GM19023 (cell line): ENCODE measurements at regions not wholly inside any gene's neighbourhood (a gene's known extent, or its start where the extent isn't known, plus 50 kb on each side); places are given as distances from the start of the nearest gene placed in this dataset.

Experiments used
- ATAC-seq: cut with Tn5 transposase; IDR thresholded peaks from one replicate; pipeline ENCODE4 v1.9.1; 2021; ENCODE audit warnings: mild to moderate bottlenecking, moderate library complexity; ENCODE audit not compliant: unreplicated experiment

GRCh38 chr2:18427762-18428161 is 132.7 kb downstream of the RDH14 start:
- ATAC-seq, result no peak

- no peak for ATAC-seq
These were observed 134.3 kb downstream of the RDH14 start for GRCh38 chr2:18426174-18426573.

- no peak for ATAC-seq
These were observed 135.2 kb downstream of the RDH14 start for GRCh38 chr2:18425210-18425703.

GRCh38 chr2:18423636-18424035 is 136.8 kb downstream of the RDH14 start:
- ATAC-seq, result no peak

- ATAC-seq, result no peak
These were observed 137.9 kb downstream of the RDH14 start for GRCh38 chr2:18422432-18423165.

- no peak for ATAC-seq
These were observed 146.6 kb downstream of the RDH14 start for GRCh38 chr2:18413676-18414396.

- ATAC-seq, result no peak
These were observed 147.3 kb downstream of the RDH14 start for GRCh38 chr2:18412980-18413675.

GRCh38 chr2:18411626-18412025 is 148.8 kb downstream of the RDH14 start:
- ATAC-seq, result no peak

GRCh38 chr2:18410543-18410942 is 149.9 kb downstream of the RDH14 start:
- no peak for ATAC-seq

GRCh38 chr2:18408638-18409037 is 151.8 kb downstream of the RDH14 start:
- ATAC-seq, result no peak

GRCh38 chr2:18406219-18406618 is 154.2 kb downstream of the RDH14 start:
- no peak for ATAC-seq

GRCh38 chr2:18404708-18405107 is 155.7 kb downstream of the RDH14 start:
- no peak for ATAC-seq

- no peak for ATAC-seq
These were observed 156.4 kb downstream of the RDH14 start for GRCh38 chr2:18403921-18404522.

- ATAC-seq, result no peak
These were observed 157.6 kb downstream of the RDH14 start for GRCh38 chr2:18402831-18403230.

- ATAC-seq, result no peak
These were observed 159.0 kb downstream of the RDH14 start for GRCh38 chr2:18401471-18401870.

- ATAC-seq, result no peak
These were observed 160.9 kb downstream of the RDH14 start for GRCh38 chr2:18399601-18400000.

GRCh38 chr2:18398833-18399232 is 161.6 kb downstream of the RDH14 start:
- ATAC-seq, result no peak

GRCh38 chr2:18396329-18397010 is 164.0 kb downstream of the RDH14 start:
- no peak for ATAC-seq

- no peak for ATAC-seq
These were observed 164.9 kb downstream of the RDH14 start for GRCh38 chr2:18395555-18395954.

- peak; percentile 93 for ATAC-seq
These were observed 172.8 kb downstream of the RDH14 start for GRCh38 chr2:18387441-18388206.
